HFF-Myc (cell line): ENCODE measurements at regions not wholly inside any gene's neighbourhood (a gene's known extent, or its start where the extent isn't known, plus 50 kb on each side); places are given as distances from the start of the nearest gene placed in this dataset.
"Not testable (repeated sequence)": the region's sequence is repeated elsewhere in the genome, so short reads cannot be mapped to it uniquely, and the experiment has no call there.

Experiments used
- DNase-seq: peaks from one replicate; pipeline ENCODE4 v3.0.0-alpha.2; 2011; ENCODE audit warnings: low read depth; ENCODE audit errors: extremely low read depth
- H3K4me3 ChIP-seq: replicated peaks from 2 replicates; pipeline ENCODE4 v1.5.1; 2011; ENCODE audit warnings: low read depth, mild to moderate bottlenecking, control low read depth, low read length
- TF ChIP-seq, protein P1 (sequence below): IDR thresholded peaks from 2 replicates; pipeline ENCODE4 v1.5.1; 2012; ENCODE audit warnings: mild to moderate bottlenecking, low read depth, low read length, control low read depth; ENCODE audit errors: missing control alignments

DNA sequence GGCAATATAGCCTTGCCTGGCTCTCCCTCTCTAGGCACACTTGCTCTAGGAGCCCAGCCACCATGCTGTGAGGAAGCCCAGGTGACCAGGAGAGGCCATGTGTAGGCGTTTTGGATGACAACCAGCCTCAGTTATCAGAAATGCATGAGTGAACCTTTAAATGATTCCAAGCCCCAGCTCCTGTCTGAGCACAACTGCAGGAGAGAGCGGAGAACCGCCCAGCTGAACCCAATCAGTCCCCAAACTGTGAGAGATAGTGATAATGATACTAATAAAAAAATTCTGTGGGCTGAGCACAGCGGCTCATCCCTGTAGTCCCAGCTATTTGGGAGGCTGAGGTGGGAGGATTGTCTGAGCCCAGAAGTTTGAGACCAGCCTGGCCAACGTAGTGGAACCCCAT, 83.8 kb upstream of the TOX2 start:
- H3K4me3 ChIP-seq, result no peak overlapping the region
- no peak for DNase-seq
- TF ChIP-seq, protein P1, sequence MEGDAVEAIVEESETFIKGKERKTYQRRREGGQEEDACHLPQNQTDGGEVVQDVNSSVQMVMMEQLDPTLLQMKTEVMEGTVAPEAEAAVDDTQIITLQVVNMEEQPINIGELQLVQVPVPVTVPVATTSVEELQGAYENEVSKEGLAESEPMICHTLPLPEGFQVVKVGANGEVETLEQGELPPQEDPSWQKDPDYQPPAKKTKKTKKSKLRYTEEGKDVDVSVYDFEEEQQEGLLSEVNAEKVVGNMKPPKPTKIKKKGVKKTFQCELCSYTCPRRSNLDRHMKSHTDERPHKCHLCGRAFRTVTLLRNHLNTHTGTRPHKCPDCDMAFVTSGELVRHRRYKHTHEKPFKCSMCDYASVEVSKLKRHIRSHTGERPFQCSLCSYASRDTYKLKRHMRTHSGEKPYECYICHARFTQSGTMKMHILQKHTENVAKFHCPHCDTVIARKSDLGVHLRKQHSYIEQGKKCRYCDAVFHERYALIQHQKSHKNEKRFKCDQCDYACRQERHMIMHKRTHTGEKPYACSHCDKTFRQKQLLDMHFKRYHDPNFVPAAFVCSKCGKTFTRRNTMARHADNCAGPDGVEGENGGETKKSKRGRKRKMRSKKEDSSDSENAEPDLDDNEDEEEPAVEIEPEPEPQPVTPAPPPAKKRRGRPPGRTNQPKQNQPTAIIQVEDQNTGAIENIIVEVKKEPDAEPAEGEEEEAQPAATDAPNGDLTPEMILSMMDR, result no peak

DNA sequence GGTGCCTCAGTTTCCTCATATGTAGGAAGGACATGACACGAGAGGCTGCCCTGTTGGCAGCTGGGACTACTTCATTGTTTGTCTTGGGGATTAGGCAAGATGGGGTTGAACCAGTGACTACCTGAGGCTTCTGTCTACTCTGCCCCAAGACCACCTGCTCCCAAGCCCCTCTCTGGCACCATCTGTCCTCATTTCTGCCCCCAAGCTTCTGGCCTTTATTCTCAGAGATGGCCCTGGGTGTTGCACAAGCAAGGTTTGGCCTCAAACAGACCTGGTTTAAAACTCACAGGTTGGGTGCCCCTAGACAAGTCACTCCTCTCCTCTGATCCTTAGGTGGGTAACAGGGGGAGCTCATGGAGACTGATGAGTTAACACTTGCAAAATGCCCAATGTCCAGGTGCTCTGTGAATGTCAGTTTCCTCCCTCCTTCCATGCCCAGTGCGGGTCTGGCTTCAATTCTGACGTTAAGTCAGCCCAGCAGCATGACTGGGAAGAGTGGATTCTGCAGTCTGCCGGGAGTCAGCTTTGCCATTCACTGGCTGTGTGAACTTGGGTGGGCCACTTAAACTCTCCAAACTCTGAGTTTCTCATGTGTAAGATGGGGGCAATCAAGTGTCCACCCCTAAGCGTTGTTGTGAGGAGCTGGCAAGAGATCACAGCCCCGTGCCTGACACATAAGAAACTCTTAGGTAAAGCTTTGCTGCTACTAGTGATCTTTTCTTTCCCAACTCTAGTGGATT, 84.5 kb upstream of the TOX2 start:
- no peak for DNase-seq
- TF ChIP-seq, protein P1, result no peak
- no peak overlapping the region for H3K4me3 ChIP-seq

DNA sequence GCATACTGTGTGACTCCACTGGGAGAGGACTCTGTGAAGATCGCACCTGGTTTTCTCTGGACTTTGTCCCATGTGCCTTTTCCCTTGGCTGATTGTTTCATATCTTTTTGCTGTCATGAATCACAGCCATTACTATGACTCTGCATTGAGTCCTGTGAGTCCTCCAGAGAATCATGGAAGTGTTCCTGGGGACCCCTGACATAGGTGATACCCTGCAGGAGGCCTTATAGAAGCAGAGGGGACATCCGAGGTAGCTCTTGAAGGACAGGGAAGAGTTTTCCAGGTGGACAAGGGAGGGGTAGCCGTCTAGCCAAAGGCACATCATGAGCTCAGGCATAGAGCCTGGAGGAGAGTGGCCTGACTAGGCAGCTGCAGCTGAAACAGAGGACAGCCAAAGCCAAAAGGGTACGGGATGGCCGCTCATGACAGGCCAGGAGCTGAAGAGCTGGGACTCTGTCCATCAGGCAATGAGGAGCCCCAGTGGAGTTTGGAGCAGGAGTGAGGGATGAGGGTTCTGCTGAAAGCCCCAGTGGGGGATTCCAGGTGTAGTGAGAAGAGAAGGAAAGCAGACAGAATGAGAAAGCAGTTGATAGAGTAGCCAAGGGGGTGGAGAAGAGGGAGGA, 86.6 kb upstream of the TOX2 start:
- TF ChIP-seq, protein P1, result no peak
- no peak for DNase-seq

DNA sequence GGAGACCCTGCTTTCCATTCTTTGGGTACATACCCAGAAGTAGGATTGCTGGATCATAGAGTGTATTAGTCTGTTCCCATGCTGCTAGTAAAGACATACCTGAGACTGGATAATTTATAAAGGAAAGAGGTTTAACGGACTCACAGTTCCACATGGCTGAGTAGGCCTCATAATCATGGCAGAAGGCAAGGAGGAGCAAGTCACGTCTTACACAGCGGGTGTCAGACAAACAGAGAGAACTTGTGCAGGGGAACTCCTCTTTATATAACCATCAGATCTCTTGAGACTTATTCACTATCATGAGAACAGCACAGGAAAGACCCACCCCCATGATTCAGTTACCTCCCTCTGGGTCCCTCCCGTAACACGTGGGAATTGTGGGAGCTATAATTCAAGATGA, 87.7 kb upstream of the TOX2 start:
- DNase-seq, H3K4me3 ChIP-seq: not testable (repeated sequence)

More for the DNA sequence above, 86.6 kb upstream of the TOX2 start:
- no peak overlapping the region for H3K4me3 ChIP-seq

DNA sequence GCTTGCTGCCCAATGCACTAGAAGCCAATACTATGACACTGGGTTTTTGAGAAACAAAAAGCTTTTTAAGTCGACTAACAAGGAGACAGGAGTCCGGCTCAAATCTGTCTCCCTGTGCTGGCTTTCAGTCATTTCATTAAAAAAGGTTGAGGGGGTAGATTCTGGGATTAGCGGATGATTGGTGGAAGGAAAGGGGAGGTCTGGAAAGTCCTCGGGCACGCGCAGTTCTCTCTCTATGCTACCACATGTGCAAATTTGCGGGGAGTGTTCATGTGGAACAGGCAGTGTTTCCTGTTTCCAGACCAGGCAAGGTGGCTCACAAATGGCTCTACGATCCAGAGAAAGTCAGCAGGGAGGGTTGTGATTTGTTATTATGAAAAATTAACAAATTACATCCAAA, 89.1 kb upstream of the TOX2 start:
- TF ChIP-seq, protein P1, result no peak
- DNase-seq, result no peak

DNA sequence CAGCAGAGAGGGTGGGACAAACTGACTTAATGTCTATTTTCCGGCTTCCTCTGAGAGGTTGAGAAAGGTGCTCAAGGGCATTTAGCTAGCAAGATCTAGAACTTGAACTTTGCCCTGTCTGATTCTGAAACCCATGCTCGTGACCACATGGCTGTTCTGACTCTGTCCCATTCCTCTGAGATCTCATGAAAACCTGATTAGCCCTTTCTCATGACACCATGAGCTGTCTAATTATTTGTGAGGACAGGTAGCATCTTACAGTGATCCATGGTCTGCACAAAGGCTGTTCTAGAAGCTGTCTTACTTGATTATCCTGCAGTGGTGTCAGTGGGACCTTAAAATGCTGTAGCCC, 89.6 kb upstream of the TOX2 start:
- no peak overlapping the region for H3K4me3 ChIP-seq
- TF ChIP-seq, protein P1, result no peak
- no peak for DNase-seq

More for the DNA sequence above, 89.1 kb upstream of the TOX2 start:
- H3K4me3 ChIP-seq, result no peak overlapping the region

DNA sequence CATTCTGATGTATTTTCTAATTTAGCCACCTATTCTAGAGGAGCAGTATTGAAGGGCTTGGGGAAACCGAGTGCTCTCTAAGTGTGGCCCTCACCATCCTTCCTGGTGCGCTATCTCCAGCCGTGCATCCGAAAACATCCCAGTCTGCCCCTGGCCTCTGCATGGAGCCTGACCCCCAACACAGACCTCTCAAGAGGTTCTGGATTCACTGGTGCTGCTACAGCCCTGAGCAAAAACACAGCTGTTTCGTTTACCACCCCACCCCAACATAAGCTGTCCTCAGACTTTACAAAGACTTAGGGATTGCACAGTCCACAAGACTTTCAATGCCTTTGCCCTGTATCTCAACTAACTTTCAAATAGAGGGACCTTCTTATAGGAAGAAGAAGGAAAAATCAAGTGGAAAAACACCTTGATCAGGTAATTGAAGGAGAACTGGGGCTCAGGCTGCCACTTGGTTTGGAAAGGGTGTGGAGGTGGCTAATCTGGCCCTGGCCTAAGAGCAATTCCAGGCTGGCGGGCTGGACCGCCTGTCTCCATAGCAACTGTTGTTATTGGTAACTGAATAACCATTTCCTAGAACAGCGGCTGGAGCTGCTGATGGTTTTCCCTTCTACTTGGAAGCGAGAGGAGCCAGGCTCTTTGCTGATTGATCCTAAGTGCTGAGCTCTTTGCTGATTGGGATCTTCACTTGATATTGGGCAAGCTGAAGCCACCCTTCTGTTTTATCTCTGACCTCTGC, 90.2 kb upstream of the TOX2 start:
- no peak overlapping the region for H3K4me3 ChIP-seq
- no peak for DNase-seq

More for the DNA sequence above, 90.2 kb upstream of the TOX2 start:
- TF ChIP-seq, protein P1, result no peak
